GM19043 (cell line): ENCODE measurements at regions not wholly inside any gene's neighbourhood (a gene's known extent, or its start where the extent isn't known, plus 50 kb on each side); places are given as distances from the start of the nearest gene placed in this dataset.

Experiments used
- ATAC-seq: cut with Tn5 transposase; IDR thresholded peaks from one replicate; pipeline ENCODE4 v1.9.1; 2021; ENCODE audit warnings: low read depth; ENCODE audit not compliant: unreplicated experiment

DNA sequence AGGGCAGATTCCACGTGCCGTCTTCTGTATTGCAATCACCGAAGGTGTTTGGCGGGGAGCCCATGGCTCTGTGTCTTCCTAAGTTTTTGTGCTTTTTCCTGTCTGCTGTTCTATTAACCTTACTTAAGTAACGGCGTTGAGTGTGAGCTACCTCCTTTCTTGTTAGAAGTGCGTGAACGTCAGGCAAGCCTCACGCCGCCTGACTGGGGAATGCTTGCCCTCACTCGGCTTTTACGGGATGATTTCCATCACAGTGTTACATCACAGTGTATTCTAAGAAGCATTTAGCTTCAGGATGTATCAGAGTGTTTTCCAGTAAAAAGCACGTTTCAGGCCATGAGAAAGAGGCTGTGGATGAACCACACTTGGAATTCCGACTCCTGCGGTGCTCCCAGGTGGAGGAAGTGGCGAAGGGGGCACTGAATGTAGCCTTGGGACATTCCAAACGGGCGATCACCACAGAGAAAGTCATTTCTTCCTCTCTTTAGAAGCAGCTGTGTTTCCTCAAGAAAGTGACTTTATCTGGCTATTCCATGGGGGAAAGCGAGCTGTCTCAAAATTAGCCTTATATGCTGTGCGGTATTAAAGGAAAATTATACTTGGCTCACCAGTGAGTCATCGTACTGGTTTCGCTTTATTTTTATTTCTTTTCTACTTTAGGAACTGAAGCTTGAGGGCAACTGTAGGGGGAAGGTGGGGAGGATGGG, 290.7 kb downstream of the KLF6 start:
- no peak for ATAC-seq

DNA sequence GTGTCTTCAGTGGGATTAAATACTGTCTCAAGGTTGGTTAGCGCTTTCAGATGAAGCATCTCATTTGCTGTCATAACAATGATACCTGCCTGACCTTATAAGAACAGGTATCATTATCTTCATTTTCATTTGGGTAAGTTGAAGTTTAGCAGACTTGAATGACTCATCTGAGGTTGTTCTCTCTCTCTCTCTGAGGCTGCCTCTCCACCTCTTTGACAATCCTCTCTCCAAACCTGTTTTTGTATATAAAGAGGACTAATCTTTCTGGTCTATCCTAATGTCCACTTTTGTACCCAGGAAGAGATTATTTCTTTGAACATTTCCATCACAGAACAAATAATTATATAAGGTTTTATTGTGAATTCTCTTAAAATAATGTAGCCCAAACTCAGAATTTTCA, 291.4 kb downstream of the KLF6 start:
- ATAC-seq = no peak

DNA sequence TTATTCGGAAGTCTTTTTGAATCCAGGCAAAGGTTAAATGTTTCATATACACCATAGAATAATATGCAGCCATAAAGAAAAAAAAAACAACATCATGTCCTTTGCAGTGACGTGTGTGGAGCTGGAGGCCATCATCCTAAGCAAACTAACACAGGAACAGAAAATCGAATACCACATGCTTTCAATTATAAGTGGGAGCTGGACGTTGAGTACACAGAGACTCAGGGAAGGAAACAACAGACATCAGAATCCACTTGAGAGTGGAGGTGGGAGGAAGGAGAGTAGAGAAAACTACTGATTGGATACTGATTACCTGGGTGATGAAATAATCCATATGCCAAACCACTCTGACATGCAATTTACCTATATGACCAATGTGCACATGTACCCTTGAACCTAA, 293.4 kb downstream of the KLF6 start:
- no peak for ATAC-seq

DNA sequence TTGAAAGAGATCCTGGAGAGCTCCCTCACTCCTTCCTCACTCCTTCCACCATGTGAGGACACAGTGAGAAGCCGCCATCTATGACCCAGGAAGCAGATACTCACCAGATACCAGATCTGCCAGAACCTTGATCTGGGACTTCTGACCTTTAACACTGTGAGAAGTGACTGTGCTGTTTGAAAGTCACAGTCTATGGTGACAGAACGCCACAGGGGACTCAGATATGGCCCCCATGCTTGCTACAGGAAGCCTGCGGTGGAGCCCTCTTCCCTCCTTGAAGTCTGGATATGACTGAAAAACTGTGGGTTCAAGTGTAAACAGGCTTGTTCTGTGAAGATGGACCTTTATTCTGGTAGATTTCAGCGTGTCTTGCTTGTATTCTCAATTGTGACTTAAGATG, 297.8 kb downstream of the KLF6 start:
- no peak for ATAC-seq

DNA sequence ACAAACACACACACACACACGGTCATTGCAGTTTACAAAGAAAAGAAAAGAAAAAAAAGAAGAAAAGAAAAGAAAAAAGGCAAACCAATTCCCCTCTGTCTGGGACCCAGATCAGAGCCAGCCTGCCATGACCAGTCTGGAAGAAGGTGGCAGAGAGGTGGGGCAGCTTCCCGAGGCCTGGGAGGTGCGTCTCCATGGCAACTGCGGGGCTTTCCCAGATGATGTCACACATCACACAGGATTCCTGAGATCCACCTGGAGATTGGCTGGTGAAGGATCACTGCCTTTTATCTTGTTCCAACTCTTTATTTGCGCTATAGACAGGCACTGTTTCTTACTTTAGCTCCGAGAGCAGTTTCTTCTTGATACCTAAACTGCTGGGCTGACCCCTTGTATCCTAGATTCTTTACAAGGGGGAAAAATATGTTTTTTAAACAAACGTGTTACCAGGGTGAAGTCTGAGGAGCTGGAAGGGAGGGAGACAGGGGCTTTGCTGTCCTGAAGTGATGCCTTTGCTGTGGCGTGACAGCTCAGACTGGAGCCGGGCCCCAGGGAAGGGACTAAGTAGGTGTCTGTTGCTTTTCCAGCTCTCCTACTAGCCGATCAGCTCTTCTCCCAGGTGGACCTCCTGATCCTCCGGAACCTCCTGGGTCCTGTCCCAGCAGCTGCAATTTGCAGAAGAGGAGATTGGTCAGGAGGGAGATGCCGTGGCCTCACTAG, 298.5 kb downstream of the KLF6 start:
- ATAC-seq = no peak

DNA sequence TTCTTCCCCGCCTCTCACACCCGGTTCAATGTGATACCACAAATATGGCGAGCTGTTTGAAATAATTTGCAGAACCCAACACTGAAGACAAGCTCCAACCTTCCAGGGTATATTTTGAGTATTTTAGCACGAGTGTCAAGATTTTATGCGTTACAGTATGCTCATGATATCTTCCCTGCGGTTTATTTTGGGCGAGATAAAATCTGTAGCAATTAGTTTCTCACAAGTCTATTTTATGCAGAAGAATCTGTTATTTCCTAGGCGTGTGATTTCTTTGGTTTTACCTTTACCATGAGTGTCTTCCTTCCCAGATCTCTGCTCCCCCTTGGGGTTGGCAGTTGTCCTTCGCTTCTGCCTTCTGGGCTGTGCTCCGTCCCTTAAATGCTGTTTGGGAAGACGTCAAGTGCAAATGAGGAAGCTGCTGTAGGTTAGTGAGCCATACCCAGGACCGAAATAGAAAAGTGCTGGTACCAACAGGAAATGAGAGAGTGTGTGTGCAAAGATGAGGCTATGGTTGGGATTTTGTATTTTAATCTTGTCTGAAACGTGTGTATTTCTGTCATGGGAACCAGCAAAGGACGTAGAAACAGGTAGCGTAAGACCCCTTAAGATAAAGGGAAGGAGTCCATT, 299.8 kb downstream of the KLF6 start:
- ATAC-seq = peak; percentile 40

DNA sequence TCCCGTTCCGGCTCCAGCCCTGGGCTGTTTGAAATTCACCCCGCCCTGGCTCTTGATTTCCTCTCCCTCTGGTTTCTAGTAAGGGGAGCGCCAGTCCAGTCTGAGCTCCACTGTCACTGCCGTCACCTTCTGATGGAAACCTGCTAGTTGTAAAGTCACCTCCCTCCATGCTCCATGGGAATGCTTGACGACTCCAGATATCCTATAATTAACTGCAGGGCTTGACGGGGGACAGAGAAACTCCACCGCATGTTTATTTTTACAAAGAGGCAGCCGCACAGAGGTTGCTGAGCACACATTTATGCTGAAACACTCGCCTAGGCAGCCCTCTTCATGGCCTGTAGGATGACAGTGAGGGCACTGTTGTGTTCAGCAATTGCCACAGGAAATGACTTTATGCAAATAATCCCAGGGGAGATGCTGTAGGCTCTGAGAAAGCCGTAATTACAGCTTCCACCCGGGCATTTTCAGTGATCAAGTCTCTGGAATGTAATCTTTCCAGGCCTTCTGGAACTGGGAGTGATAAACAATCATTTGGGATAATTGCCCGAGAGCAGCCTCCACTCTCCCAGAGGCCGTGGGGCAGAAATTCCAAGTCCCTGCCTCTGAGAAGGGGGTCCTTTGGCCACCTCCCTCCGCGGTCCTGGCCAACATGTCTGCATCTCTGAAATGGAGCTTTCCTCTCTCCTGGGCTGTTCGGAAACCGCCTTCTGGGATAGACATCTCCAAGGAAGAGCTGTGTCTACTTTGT, 300.5 kb downstream of the KLF6 start:
- peak; percentile 83 for ATAC-seq

DNA sequence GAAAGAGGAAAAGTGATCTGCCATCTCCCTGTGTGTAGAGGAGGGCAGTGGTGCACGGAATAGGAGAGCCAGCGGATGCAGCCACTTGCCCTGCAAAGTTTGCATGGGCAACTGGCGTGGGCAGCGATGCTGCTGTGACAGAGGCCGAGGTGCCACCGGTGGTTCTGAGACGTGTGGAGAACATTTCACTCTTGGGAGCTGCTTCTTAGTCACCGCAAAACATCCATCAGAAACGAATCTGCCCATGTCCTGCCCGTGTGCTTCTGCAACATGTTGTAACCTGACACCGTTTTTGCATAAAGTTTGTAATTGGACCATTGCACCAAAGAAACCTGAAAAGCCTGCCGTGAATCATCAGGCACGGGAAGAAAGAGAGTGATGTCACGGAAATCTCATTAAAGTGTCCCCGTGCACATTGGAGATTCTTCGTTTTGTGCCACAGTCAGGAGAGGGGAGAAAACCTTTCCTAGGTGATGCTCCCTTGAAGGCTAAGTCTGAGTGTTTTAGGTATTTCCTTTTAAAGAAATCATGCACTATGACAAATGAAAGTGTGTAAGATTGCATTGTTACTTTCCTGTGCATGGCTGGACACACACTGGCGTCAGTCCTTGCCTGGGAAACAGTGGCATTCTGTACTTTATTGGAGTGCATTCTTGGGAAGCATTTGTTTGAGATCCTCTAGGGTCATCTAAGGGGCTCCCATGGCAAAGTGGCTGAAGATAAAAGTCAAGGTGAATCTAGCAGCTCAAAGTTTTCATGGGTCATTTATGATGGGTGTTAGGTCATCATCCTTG, 302.6 kb downstream of the KLF6 start:
- ATAC-seq = no peak

DNA sequence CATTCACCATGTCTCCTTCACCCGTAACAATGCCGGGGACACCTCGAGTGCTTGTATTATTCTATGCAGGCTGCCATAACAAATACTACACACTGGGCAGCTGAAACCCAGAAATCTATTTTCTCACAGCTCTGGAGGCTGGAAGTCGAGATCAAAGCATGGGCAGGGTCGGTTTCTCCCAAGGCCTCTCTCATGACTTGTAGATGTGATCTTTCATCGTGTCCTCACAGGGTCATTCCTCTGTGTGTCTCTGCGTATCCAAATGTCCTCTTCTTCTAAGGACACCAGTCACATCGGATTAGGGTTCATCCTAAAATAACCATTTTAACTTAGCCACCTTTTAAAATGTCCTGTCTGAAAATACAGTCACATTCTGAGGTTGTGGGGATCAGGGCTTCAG, 303.5 kb downstream of the KLF6 start:
- ATAC-seq = no peak

DNA sequence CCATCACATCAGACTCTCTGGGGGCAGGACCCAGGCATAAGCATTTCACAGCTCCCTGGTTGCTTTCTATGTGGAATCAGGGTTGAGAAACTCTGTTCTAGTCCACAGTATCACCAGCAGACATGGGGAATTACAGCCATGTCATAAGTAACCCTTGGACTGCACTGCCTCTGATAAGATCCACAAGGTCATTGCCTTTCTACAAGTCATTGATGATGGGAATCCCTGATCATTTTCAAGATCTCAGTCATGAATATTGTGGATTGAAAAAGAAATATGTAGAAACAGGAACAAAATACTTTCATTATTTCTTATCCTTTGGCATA, 304.1 kb downstream of the KLF6 start:
- no peak for ATAC-seq

DNA sequence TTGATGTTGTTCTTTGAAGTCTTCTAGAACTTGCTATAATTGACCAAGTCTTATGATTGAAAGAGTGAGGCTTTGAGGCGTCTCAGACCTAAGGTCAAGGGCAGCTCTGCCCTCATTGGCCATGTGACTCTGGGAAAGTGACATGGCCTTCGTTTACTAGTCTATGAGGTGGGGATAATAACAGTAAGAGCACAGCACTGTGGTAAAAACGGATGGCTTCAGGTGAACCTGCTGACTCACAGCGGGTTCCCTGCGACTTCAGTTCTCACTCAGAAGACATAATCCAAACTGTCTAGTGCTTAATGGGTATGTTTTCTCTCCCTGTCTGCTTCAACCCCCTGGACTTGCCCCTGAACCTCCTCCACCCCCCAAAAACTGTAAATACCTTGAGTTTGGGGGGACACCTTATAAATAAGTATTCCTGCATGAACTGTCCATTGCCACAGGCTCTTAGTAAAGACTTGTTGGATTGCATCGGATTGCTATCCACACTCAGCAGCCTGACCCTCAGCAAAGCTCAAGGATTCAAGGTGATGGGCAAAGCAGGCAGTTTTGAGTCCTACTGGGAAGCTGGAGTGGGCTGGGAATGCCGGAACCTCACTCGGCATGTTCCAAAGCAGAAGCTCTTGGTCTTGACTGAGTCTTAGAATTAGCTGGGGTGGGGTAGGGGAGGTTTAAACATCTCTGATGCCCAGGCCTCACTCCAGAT, 304.6 kb downstream of the KLF6 start:
- no peak for ATAC-seq

DNA sequence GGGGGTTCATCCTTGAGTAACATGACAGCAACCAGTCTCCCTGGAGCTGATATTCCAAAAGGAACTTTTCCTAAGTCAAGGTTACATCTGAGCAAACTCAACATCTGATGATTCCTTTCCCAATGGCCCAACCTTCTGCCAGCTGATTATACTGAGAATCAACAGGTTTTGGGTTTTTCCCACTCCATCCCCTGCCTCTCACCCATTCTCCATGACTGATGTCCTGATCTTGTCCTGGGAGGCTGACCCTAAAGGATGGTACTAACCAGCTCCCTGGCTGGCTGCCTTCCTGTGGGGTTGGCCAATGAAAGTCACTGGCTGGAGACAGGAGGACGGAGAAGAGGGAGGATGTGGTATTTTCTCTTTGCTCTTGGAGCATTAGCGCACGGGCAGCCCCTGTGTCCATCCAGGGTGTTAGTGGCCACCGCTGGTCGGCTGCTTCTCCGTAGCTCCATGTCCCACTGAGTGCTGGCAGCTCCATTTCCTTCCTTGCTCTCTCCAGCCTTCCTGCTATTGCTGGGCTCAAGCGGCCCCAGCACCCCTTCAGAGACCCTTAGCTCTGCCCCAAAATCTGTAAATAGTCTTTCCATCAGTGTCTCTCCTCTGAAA, 306.2 kb upstream of the PITRM1 start:
- no peak for ATAC-seq

DNA sequence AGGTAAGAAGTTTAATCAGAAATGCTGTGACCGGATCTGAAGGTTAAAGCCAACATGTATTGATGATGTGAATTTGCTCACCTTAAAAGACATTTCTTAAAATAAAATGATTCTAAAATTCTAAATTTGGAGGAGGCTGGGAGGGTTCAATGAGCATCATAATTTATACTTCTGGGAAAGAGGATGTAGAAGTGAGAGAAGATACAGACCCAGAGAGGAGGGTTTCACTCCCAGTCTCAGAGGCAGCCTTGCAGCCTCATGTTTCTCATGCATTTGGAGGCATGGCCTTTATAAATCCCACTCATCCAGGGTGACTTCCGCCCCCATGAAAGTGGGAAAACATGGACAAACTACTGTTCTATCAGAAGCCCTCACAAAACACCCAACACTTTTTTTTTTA, 305.6 kb upstream of the PITRM1 start:
- ATAC-seq = peak; percentile 68

DNA sequence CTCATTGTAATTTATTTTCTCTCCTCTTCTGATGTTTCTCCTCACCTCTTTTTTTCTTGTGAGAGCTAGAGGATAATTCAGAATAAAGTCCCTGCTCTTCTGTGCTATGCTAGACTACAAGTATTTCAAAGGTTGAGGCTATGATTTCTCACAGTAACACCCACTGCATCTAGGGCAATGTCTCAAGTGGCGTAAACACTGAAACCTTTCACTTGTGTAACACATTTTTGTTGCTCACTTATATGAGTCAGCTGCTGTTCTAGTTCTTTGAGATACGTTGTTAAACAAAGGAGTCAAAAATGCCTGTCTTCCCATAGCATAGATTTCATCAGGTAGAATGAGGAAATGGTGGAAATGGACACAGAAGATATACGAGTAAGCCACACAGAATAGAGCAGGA, 305.1 kb upstream of the PITRM1 start:
- ATAC-seq = peak; percentile 30

DNA sequence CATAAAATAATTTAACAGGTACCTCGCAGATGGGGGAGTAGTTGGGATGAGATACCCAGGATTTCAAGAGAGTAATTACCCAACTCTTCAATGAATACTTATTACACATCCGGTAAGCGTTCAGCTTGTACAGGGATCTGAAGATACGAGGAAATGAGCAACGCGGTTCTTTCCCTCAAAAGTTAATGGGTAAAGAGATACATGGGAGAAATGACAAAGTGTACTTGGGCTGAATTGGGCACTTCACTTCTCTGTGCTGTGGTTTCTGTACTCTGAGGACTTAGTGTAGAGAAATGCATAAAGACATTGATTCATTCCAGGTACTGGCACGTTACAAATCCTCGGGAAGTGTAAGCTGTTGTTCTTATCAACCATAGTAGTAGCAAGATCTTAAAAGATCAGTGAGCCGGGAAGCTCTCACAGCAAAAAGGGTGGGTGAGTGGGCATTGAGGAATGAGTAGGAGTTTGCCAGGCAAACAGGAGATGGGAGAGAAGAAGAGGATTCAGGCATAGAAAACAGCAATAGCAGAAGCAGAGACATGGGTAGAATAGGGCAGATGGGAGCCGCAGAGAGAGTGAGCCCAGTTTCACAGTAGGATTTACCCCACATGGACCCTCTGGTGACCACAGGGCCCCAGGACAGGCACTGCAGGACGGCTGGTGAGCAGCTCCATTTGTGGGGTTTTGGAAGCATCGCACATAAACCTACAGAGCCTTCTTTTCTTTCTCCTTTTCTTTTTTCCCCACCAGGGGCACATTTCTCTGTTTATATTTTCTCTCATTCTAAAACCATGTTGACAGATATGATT, 304.3 kb upstream of the PITRM1 start:
- no peak for ATAC-seq

DNA sequence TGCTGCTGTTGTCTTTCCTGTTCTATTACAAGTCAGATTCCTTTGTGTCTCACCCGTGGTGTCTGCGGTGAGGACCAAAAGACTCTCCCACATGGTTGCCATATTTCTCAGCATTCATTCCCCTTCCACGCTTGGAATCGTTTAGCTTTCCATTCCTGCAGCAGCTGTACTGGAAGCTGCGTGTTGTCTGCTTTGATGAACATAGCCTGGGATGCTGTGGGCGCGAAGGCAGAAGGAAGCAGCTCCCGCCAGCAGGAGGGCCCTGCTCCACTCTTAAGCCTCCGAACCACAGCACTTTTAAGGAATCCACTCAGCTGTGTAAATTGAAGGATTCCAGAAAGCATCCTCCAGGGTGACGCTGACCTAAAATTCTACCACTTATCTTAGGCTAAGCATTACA, 303.6 kb upstream of the PITRM1 start:
- ATAC-seq = no peak

DNA sequence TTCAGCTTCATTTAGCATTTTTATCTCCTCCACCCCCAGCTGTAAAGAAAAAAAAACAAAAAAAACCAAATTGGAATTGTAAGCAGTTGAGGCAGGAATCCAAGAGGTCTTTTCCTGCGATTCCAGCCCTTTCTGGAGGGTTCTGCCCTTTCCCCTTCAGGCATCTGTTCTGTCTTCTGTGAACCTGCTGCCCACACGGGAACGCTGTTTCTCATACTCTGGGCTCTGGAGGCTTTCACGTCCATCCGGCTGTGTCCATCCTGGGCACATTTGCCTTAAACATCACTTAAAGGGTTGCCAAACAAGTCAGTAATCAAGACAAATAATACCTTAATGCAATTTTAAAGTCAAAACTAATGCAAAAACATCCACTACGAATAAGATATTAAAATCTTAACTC, 302.8 kb upstream of the PITRM1 start:
- no peak for ATAC-seq

DNA sequence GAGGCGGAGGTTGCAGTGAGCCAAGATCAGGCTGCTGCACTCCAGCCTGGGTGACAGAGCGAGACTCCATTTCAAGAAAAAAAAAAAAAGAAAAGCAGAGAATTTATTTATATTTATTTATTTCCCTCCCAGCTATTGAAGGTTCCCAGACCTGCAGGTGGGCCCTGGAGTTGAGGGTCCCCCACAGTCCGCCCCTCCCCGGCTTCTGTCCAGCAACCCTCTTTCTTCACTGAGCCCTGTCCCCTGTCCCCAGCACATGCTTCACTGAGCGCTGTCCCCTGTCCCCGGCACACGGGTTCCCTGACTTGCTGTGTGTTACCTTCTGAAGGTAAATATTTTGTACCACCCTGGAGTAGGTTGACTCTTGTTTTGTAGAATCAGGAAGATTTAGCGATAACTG, 301.7 kb upstream of the PITRM1 start:
- no peak for ATAC-seq

DNA sequence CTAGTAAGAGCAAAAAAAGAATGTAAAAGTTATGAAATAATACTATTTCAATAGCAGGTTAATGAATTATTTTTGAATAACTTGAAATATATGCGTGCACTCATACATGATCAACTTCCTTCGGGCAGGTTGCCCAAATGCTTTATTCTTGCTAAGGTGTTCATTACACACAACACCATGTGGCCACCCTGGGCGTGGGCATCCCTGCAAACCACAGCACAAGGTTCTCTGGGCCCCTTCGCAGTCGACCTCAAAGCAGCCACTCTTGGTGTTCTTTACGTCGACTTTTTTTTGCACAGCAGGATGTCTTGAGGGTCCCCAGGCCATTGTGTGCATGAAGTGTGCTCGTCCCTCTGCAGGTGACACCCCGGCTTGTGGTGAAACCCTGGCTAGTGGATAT, 300.7 kb upstream of the PITRM1 start:
- no peak for ATAC-seq
